ENCODE measurements at regions not wholly inside any gene's neighbourhood (a gene's known extent, or its start where the extent isn't known, plus 50 kb on each side); places are given as distances from the start of the nearest gene placed in this dataset.

DNA sequence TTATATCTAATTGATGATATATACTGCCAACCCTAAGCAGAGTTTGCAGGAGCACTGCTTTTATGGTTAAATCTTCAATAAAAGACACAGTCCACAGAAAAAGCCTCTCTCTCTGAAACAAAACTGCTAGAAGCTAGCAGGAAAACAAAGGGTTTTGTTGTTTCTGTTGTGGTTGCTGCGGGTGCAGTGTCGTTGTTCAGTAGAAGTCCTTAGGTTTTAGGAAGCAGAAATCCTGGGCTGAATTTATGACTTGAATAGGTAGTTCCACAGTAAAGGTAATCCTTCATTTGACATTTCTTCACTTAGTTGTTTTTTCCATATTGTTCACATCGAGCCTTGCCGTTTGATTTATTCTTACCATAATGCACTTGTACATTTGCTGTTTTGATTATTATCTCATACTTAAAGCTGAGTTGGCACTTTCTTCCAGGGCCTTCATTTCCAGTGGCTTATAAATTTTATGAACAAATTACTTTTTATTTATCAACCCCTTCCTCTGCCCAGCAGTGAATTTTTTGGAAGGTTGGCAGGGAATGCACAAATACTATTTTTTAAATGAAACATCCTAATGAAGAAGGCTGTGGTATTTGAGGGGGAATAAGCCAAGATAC lies 209.6 kb upstream of the SLC30A5 start:
- H3K27ac ChIP-seq (ENCODE audit: low read depth in 1 of 2, low read length in 2 of 2): no peak overlapping the region
- ChIA-PET CTCF (no interaction called here), POLR2A (interaction anchor here (0.6 to 2.7 kb wide), 5 partner anchors 9 to 1291 kb away, joined by 3 to 24 read pairs (median 5); no protein-coding TSS in a partner anchor)
- peak overlapping the region; percentile 36 for H3K4me3 Mint-ChIP-seq
- H3K4me3 ChIP-seq (ENCODE audit: low read length): no peak overlapping the region
- intact Hi-C loops (cut with DNase I, micrococcal nuclease): loop anchor here (10.0 kb wide), 1 partner anchor 599 kb away; no protein-coding TSS in a partner anchor
- H3K27me3 ChIP-seq (ENCODE audit: control insufficient read depth in 1 of 2, insufficient read depth in 2 of 2, low read length in 2 of 2): no peaks in the 10 kb centered on the region
- no peaks in the 10 kb centered on the region for H3K36me3 ChIP-seq (ENCODE audit: insufficient read depth, low read length)
- no peaks in the 10 kb centered on the region for H3K9me3 Mint-ChIP-seq
- H3K4me1 ChIP-seq (ENCODE audit: insufficient read depth, low read length): peaks cover 11% of the 10 kb centered on the region
- peak in 5 of 14 experiments; percentile 12 to 51 (median 44) for DNase-seq
- TF ChIP-seq, protein P1, sequence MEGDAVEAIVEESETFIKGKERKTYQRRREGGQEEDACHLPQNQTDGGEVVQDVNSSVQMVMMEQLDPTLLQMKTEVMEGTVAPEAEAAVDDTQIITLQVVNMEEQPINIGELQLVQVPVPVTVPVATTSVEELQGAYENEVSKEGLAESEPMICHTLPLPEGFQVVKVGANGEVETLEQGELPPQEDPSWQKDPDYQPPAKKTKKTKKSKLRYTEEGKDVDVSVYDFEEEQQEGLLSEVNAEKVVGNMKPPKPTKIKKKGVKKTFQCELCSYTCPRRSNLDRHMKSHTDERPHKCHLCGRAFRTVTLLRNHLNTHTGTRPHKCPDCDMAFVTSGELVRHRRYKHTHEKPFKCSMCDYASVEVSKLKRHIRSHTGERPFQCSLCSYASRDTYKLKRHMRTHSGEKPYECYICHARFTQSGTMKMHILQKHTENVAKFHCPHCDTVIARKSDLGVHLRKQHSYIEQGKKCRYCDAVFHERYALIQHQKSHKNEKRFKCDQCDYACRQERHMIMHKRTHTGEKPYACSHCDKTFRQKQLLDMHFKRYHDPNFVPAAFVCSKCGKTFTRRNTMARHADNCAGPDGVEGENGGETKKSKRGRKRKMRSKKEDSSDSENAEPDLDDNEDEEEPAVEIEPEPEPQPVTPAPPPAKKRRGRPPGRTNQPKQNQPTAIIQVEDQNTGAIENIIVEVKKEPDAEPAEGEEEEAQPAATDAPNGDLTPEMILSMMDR (IDR thresholded peaks at IDR 0.05): no peak
- H3K27me3 Mint-ChIP-seq: no peaks in the 10 kb centered on the region
- ATAC-seq (ENCODE audit: poor library complexity): peak; percentile 58
- H3K9me3 ChIP-seq (ENCODE audit: control insufficient read depth in 1 of 2, insufficient read depth in 1 of 2, low read length in 2 of 2): no peaks in the 10 kb centered on the region
- peaks cover 40% of the 10 kb centered on the region for H3K4me1 Mint-ChIP-seq (ENCODE audit: low read depth)
- peak overlapping the region; percentile 4 for H3K27ac Mint-ChIP-seq
- no peaks in the 10 kb centered on the region for H3K36me3 Mint-ChIP-seq (ENCODE audit: low read depth)

DNA sequence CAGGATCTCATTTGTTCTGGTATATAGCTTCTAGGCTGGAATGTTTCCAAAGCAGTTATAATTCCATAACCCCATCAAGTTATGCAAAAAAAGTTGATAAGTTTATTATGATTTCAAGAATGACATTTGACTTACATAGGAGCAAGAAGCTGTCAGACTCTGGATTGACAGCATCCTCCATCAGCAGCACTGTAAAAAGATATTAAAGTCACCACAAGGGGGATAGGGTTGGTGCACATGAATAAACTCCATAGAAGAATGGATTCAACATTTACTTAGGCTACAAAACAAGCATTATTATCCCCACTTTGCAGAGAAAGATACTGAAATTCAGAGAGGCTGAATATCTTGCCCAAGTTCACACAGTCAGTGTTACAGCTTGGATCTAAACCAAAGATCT lies 208.9 kb upstream of the SLC30A5 start:
- H3K27ac Mint-ChIP-seq: no peak overlapping the region
- POLR2A ChIA-PET: interaction anchor here (0.6 to 2.7 kb wide), 5 partner anchors 9 to 1291 kb away, joined by 3 to 24 read pairs (median 5); no protein-coding TSS in a partner anchor
- intact Hi-C loops (cut with DNase I, micrococcal nuclease): loop anchor here (10.0 kb wide), 1 partner anchor 600 kb away; no protein-coding TSS in a partner anchor
- H3K9me3 Mint-ChIP-seq: no peaks in the 10 kb centered on the region
- H3K4me3 Mint-ChIP-seq: peak overlapping the region; percentile 15
- no peaks in the 10 kb centered on the region for H3K27me3 Mint-ChIP-seq
- Histone ChIP-seq H3K36me3 (ENCODE audit: insufficient read depth, low read length) (no peaks in the 10 kb centered on the region), H3K9me3 (ENCODE audit: control insufficient read depth in 1 of 2, insufficient read depth in 1 of 2, low read length in 2 of 2) (no peaks in the 10 kb centered on the region), H3K27me3 (ENCODE audit: control insufficient read depth in 1 of 2, insufficient read depth in 2 of 2, low read length in 2 of 2) (no peaks in the 10 kb centered on the region), H3K27ac (ENCODE audit: low read depth in 1 of 2, low read length in 2 of 2) (no peak overlapping the region), H3K4me1 (ENCODE audit: insufficient read depth, low read length) (peaks cover 11% of the 10 kb centered on the region), H3K4me3 (ENCODE audit: low read length) (no peak overlapping the region)
- ATAC-seq (ENCODE audit: poor library complexity) (peak; percentile 49), DNase-seq (peak in 2 of 14 experiments; percentile 25 to 35)
- TF ChIP-seq, protein P1 (IDR thresholded peaks at IDR 0.05): no peak
- H3K4me1 Mint-ChIP-seq (ENCODE audit: low read depth): peaks cover 40% of the 10 kb centered on the region
- CTCF ChIA-PET: no interaction called here
- no peaks in the 10 kb centered on the region for H3K36me3 Mint-ChIP-seq (ENCODE audit: low read depth)

DNA sequence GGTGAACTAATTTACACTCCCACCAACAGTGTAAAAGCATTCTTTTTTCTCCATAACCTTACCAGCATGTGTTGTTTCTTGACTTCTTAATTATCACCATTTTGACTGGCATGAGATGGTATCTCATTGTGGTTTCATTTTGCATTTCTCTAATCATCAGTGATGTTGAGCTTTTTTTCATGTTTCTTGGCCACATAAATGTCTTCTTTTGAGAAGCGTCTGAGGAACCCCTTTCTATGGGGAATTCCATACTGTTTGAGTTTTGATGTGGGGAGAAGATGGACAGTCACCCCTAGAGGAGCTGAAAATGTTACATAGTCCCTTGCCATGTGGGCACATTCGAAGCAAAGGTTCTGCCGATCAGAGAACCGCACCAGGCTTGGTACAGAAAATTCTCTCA lies 207.0 kb upstream of the SLC30A5 start:
- Histone ChIP-seq H3K9me3 (ENCODE audit: control insufficient read depth in 1 of 2, insufficient read depth in 1 of 2, low read length in 2 of 2) (no peaks in the 10 kb centered on the region), H3K4me1 (ENCODE audit: insufficient read depth, low read length) (peaks cover 11% of the 10 kb centered on the region), H3K36me3 (ENCODE audit: insufficient read depth, low read length) (no peaks in the 10 kb centered on the region), H3K27me3 (ENCODE audit: control insufficient read depth in 1 of 2, insufficient read depth in 2 of 2, low read length in 2 of 2) (no peaks in the 10 kb centered on the region), H3K27ac (ENCODE audit: low read depth in 1 of 2, low read length in 2 of 2) (no peak overlapping the region), H3K4me3 (ENCODE audit: low read length) (no peak overlapping the region)
- ChIA-PET CTCF (interaction anchor here (1.3 kb wide), 1 partner anchor 37 kb away, joined by 3 read pairs; no protein-coding TSS in a partner anchor), POLR2A (interaction anchor here (1.5 kb wide), 1 partner anchor 9 kb away, joined by 6 read pairs; no protein-coding TSS in a partner anchor)
- intact Hi-C loops (cut with DNase I, micrococcal nuclease): loop anchor here (10.0 kb wide), 1 partner anchor 602 kb away; no protein-coding TSS in a partner anchor
- Mint-ChIP-seq H3K36me3 (ENCODE audit: low read depth) (no peaks in the 10 kb centered on the region), H3K27ac (no peak overlapping the region), H3K4me1 (ENCODE audit: low read depth) (peaks cover 47% of the 10 kb centered on the region), H3K4me3 (no peak overlapping the region), H3K9me3 (no peaks in the 10 kb centered on the region), H3K27me3 (no peaks in the 10 kb centered on the region)
- ATAC-seq (ENCODE audit: poor library complexity) (no peak), DNase-seq (peak in 2 of 14 experiments; percentile 15 to 30)
- TF ChIP-seq, protein P1 (IDR thresholded peaks at IDR 0.05): no peak

All from CD4-positive, alpha-beta T cell (primary cell).